Smooth muscle cell (in vitro differentiated cells): ENCODE measurements at regions not wholly inside any gene's neighbourhood (a gene's known extent, or its start where the extent isn't known, plus 50 kb on each side); places are given as distances from the start of the nearest gene placed in this dataset.

Experiments used
- DNase-seq: peaks from one replicate; lab custom pipeline; 2025; ENCODE audit not compliant: unreplicated experiment; lab: John Stamatoyannopoulos, UW
- H2AFZ ChIP-seq: fragments of 200-600 bp; sonication (generic); 2 replicates; pipeline ENCODE4 v1.6.0; 2016; ENCODE audit warnings: antibody characterized with exemption, low read depth, mild to moderate bottlenecking
- H3F3A ChIP-seq: fragments of 200-600 bp; sonication (generic); 2 replicates; pipeline ENCODE4 v1.6.0; 2017; ENCODE audit warnings: antibody characterized with exemption, low read depth
- H3K27ac ChIP-seq: fragments of 200-600 bp; sonication (generic); 2 replicates; pipeline ENCODE4 v1.5.1; 2016; ENCODE audit warnings: low read depth, mild to moderate bottlenecking
- H3K27me3 ChIP-seq: fragments of 200-600 bp; sonication (generic); 2 replicates; pipeline ENCODE4 v1.6.1; 2016; ENCODE audit warnings: low read depth, mild to moderate bottlenecking
- H3K36me3 ChIP-seq: fragments of 200-600 bp; sonication (generic); 2 replicates; pipeline ENCODE4 v1.5.1; 2016; ENCODE audit warnings: low read depth
- H3K4me1 ChIP-seq: fragments of 200-600 bp; sonication (generic); 2 replicates; pipeline ENCODE4 v1.5.1; 2016; ENCODE audit warnings: low read depth
- H3K4me2 ChIP-seq: fragments of 200-600 bp; sonication (generic); 2 replicates; pipeline ENCODE4 v1.6.0; 2016; ENCODE audit warnings: mild to moderate bottlenecking
- H3K4me3 ChIP-seq: fragments of 200-600 bp; sonication (generic); 2 replicates; pipeline ENCODE4 v1.5.1; 2016; ENCODE audit warnings: mild to moderate bottlenecking
- H3K79me2 ChIP-seq: fragments of 200-600 bp; sonication (generic); 2 replicates; pipeline ENCODE4 v1.6.0; 2016; ENCODE audit warnings: low read depth, mild to moderate bottlenecking
- H3K9ac ChIP-seq: fragments of 200-600 bp; sonication (generic); 2 replicates; pipeline ENCODE4 v1.6.0; 2016; ENCODE audit warnings: low read depth
- H3K9me3 ChIP-seq: fragments of 200-600 bp; sonication (generic); replicated peaks from 2 replicates; pipeline ENCODE4 v1.5.1; 2016; ENCODE audit warnings: low read depth
- H4K20me1 ChIP-seq: fragments of 200-600 bp; sonication (generic); 2 replicates; pipeline ENCODE4 v1.6.0; 2016; ENCODE audit warnings: low read depth
- CTCF ChIP-seq: fragments of 200-600 bp; sonication (generic); IDR thresholded peaks from 2 replicates; pipeline ENCODE4 v1.5.1; 2017; ENCODE audit warnings: borderline replicate concordance, mild to moderate bottlenecking, antibody characterized with exemption; ENCODE audit not compliant: insufficient read depth, poor library complexity, severe bottlenecking
- WGBS: methylation state at CpG from one replicate; pipeline ENCODE4 v1.1.7; 2016; ENCODE audit warnings: low lambda C conversion rate; 5-methylcytosine and 5-hydroxymethylcytosine counted together

GRCh38 chrX:39848900-39849299, 248.9 kb downstream of the BCOR start:
- no peak overlapping the region for H3K9ac ChIP-seq
- H4K20me1 ChIP-seq: no peaks in the 10 kb centered on the region
- DNase-seq: no peak
- H3K4me2 ChIP-seq: peak overlapping the region; percentile 3
- H3K9me3 ChIP-seq: no peaks in the 10 kb centered on the region
- H3K79me2 ChIP-seq: no peaks in the 10 kb centered on the region
- H3K4me3 ChIP-seq: no peak overlapping the region
- H3K36me3 ChIP-seq: no peaks in the 10 kb centered on the region
- H3K27me3 ChIP-seq: no peaks in the 10 kb centered on the region
- TF ChIP-seq CTCF: no peak
- 44% methylated on average over 7 of the region's 7 CpGs for WGBS
- H3K4me1 ChIP-seq: peaks cover 18% of the 10 kb centered on the region
- H2AFZ ChIP-seq: no peak overlapping the region
- H3K27ac ChIP-seq: no peak overlapping the region
- H3F3A ChIP-seq: peaks cover 4% of the 10 kb centered on the region

GRCh38 chrX:39850209-39850608, 247.5 kb downstream of the BCOR start:
- H3K79me2 ChIP-seq: no peaks in the 10 kb centered on the region
- no peaks in the 10 kb centered on the region for H4K20me1 ChIP-seq
- H3K4me3 ChIP-seq: no peak overlapping the region
- DNase-seq: no peak
- H3K9me3 ChIP-seq: no peaks in the 10 kb centered on the region
- no peak overlapping the region for H3K27ac ChIP-seq
- H3K4me1 ChIP-seq: peaks cover 21% of the 10 kb centered on the region
- H2AFZ ChIP-seq: no peak overlapping the region
- peak overlapping the region; percentile 13 for H3K4me2 ChIP-seq
- no peaks in the 10 kb centered on the region for H3K36me3 ChIP-seq
- 67% methylated on average over 4 of the region's 4 CpGs for WGBS
- no peak overlapping the region for H3K9ac ChIP-seq
- no peak for TF ChIP-seq CTCF
- H3K27me3 ChIP-seq: no peaks in the 10 kb centered on the region
- peaks cover 4% of the 10 kb centered on the region for H3F3A ChIP-seq

- Histone ChIP-seq H4K20me1 (no peaks in the 10 kb centered on the region), H3K4me2 (peak overlapping the region; percentile 13), H3K4me1 (peaks cover 25% of the 10 kb centered on the region), H3K27me3 (no peaks in the 10 kb centered on the region), H3K9me3 (no peaks in the 10 kb centered on the region), H3K27ac (no peak overlapping the region), H3F3A (peaks cover 4% of the 10 kb centered on the region), H3K4me3 (no peak overlapping the region), H3K79me2 (no peaks in the 10 kb centered on the region), H2AFZ (no peak overlapping the region), H3K9ac (no peak overlapping the region), H3K36me3 (no peaks in the 10 kb centered on the region)
- DNase-seq: no peak
- 49% methylated on average over 3 of the region's 3 CpGs for WGBS
- no peak for TF ChIP-seq CTCF
Observed at GRCh38 chrX:39850630-39851152, 247.1 kb downstream of the BCOR start.

- H3K36me3 ChIP-seq: no peaks in the 10 kb centered on the region
- WGBS: 73% methylated on average over 5 of the region's 5 CpGs
Observed at GRCh38 chrX:39851745-39852455, 245.9 kb downstream of the BCOR start.

More at GRCh38 chrX:39851745-39852455, 245.9 kb downstream of the BCOR start:
- Histone ChIP-seq H3K4me3 (no peak overlapping the region), H3K9ac (no peak overlapping the region), H3K79me2 (no peaks in the 10 kb centered on the region), H3K9me3 (no peaks in the 10 kb centered on the region), H3K27ac (no peak overlapping the region), H3K4me2 (peak overlapping the region; percentile 37), H3K4me1 (peaks cover 25% of the 10 kb centered on the region), H2AFZ (no peak overlapping the region), H3F3A (peaks cover 4% of the 10 kb centered on the region), H4K20me1 (no peaks in the 10 kb centered on the region), H3K27me3 (no peaks in the 10 kb centered on the region)
- no peak for TF ChIP-seq CTCF
- DNase-seq: no peak
